Neural progenitor cell (in vitro differentiated cells): ENCODE measurements at regions not wholly inside any gene's neighbourhood (a gene's known extent, or its start where the extent isn't known, plus 50 kb on each side); places are given as distances from the start of the nearest gene placed in this dataset.

Experiments used
- CTCF ChIP-seq: fragments of 200-600 bp; sonication (generic); IDR thresholded peaks from 2 replicates; pipeline ENCODE4 v1.5.1; 2017; ENCODE audit warnings: antibody characterized with exemption, mild to moderate bottlenecking
- EZH2 ChIP-seq: fragments of 200-600 bp; sonication (generic); IDR thresholded peaks from 2 replicates; pipeline ENCODE4 v1.6.1; 2017; ENCODE audit warnings: antibody characterized with exemption, mild to moderate bottlenecking, moderate library complexity
- EZH2phosphoT487 ChIP-seq: fragments of 200-600 bp; sonication (generic); IDR thresholded peaks from 2 replicates; pipeline ENCODE4 v1.6.1; 2017; ENCODE audit warnings: antibody characterized with exemption

- no peak for TF ChIP-seq CTCF
- no peak for TF ChIP-seq EZH2
- TF ChIP-seq EZH2phosphoT487: no peak
Observed at GRCh38 chrX:5568934-5569333, 659.7 kb downstream of the NLGN4X start.
